ENCODE measurements at regions not wholly inside any gene's neighbourhood (a gene's known extent, or its start where the extent isn't known, plus 50 kb on each side); places are given as distances from the start of the nearest gene placed in this dataset.
"Not testable (repeated sequence)": the region's sequence is repeated elsewhere in the genome, so short reads cannot be mapped to it uniquely, and the experiment has no call there.

GRCh38 chr11:86166287-86166686 lies 78.3 kb upstream of the EED start:
- DNase-seq = not testable (repeated sequence)

- DNase-seq = no peak
Measured at GRCh38 chr11:86164106-86164505, 80.4 kb upstream of the EED start.

- DNase-seq = not testable (repeated sequence)
Measured at GRCh38 chr11:86163221-86163876, 81.2 kb upstream of the EED start.

- no peak for DNase-seq
Measured at GRCh38 chr11:86162239-86162638, 82.3 kb upstream of the EED start.

GRCh38 chr11:86161837-86162236 lies 82.7 kb upstream of the EED start:
- no peak for DNase-seq

- DNase-seq = no peak
Measured at GRCh38 chr11:86161336-86161735, 83.2 kb upstream of the EED start.

GRCh38 chr11:86160541-86161149 lies 83.9 kb upstream of the EED start:
- DNase-seq = no peak

GRCh38 chr11:86159581-86159891 lies 85.0 kb upstream of the EED start:
- DNase-seq = no peak

GRCh38 chr11:86158704-86159580 lies 85.6 kb upstream of the EED start:
- no peak for DNase-seq

- no peak for DNase-seq
Measured at GRCh38 chr11:86157797-86158378, 86.7 kb upstream of the EED start.

- no peak for DNase-seq
Measured at GRCh38 chr11:86156397-86156955, 87.6 kb upstream of the PICALM start.

- DNase-seq = no peak
Measured at GRCh38 chr11:86155200-86155844, 86.4 kb upstream of the PICALM start.

- no peak for DNase-seq
Measured at GRCh38 chr11:86153439-86153838, 84.6 kb upstream of the PICALM start.

GRCh38 chr11:86152901-86153300 lies 84.0 kb upstream of the PICALM start:
- DNase-seq = no peak

- no peak for DNase-seq
Measured at GRCh38 chr11:86152006-86152862, 83.3 kb upstream of the PICALM start.

- no peak for DNase-seq
Measured at GRCh38 chr11:86151174-86152005, 82.5 kb upstream of the PICALM start.

- no peak for DNase-seq
Measured at GRCh38 chr11:86150847-86151173, 81.9 kb upstream of the PICALM start.

- DNase-seq = no peak
Measured at GRCh38 chr11:86149792-86150191, 80.9 kb upstream of the PICALM start.

- no peak for DNase-seq
Measured at GRCh38 chr11:86148345-86148747, 79.5 kb upstream of the PICALM start.

- DNase-seq = no peak
Measured at GRCh38 chr11:86147004-86147403, 78.1 kb upstream of the PICALM start.

Measured in NCI-H187 (cell line).